NCI-H146 (cell line): ENCODE measurements at regions not wholly inside any gene's neighbourhood (a gene's known extent, or its start where the extent isn't known, plus 50 kb on each side); places are given as distances from the start of the nearest gene placed in this dataset.
"Not testable (repeated sequence)": the region's sequence is repeated elsewhere in the genome, so short reads cannot be mapped to it uniquely, and the experiment has no call there.

ENCODE experiments used
- DNase-seq: peaks from one replicate; lab custom pipeline; 2025; lab: John Stamatoyannopoulos, UW

- DNase-seq: no peak
Observed at GRCh38 chr18:66440433-66440832, 163.5 kb downstream of the CDH19 start.

GRCh38 chr18:66439670-66440069 is 164.2 kb downstream of the CDH19 start:
- no peak for DNase-seq

GRCh38 chr18:66438711-66439536 is 165.0 kb downstream of the CDH19 start:
- DNase-seq: no peak

GRCh38 chr18:66432636-66433035 is 171.3 kb downstream of the CDH19 start:
- no peak for DNase-seq

GRCh38 chr18:66428795-66429194 is 175.1 kb downstream of the CDH19 start:
- no peak for DNase-seq

GRCh38 chr18:66419400-66419799 is 184.5 kb downstream of the CDH19 start:
- no peak for DNase-seq

- DNase-seq: no peak
Observed at GRCh38 chr18:66410692-66411091, 193.2 kb downstream of the CDH19 start.

GRCh38 chr18:66395671-66396218 is 208.1 kb downstream of the CDH19 start:
- no peak for DNase-seq

GRCh38 chr18:66393463-66393862 is 210.4 kb downstream of the CDH19 start:
- DNase-seq: no peak

GRCh38 chr18:66377291-66377690 is 226.6 kb downstream of the CDH19 start:
- DNase-seq: no peak

- not testable (repeated sequence) for DNase-seq
Observed at GRCh38 chr18:66375391-66375790, 228.5 kb downstream of the CDH19 start.

- no peak for DNase-seq
Observed at GRCh38 chr18:66346833-66347588, 256.9 kb downstream of the CDH19 start.

GRCh38 chr18:66344227-66344626 is 259.7 kb downstream of the CDH19 start:
- peak; percentile 21 for DNase-seq

- no peak for DNase-seq
Observed at GRCh38 chr18:66342577-66342976, 261.3 kb downstream of the CDH19 start.

GRCh38 chr18:66334534-66334933 is 269.4 kb downstream of the CDH19 start:
- DNase-seq: no peak

GRCh38 chr18:66329716-66330115 is 274.2 kb downstream of the CDH19 start:
- no peak for DNase-seq

- DNase-seq: no peak
Observed at GRCh38 chr18:66328296-66328878, 275.5 kb downstream of the CDH19 start.

- no peak for DNase-seq
Observed at GRCh38 chr18:66325251-66325650, 278.6 kb downstream of the CDH19 start.

- no peak for DNase-seq
Observed at GRCh38 chr18:66324616-66325015, 279.3 kb downstream of the CDH19 start.

- no peak for DNase-seq
Observed at GRCh38 chr18:66317243-66318090, 286.4 kb downstream of the CDH19 start.

- DNase-seq: no peak
Observed at GRCh38 chr18:66316701-66317100, 287.2 kb downstream of the CDH19 start.

GRCh38 chr18:66300141-66300540 is 303.7 kb downstream of the CDH19 start:
- no peak for DNase-seq
